ENCODE measurements at regions not wholly inside any gene's neighbourhood (a gene's known extent, or its start where the extent isn't known, plus 50 kb on each side); places are given as distances from the start of the nearest gene placed in this dataset.

GRCh38 chr5:83839256-83839655 is 118.6 kb upstream of the HAPLN1 start:
- Histone ChIP-seq H3K9me3 (ENCODE audit: insufficient read depth in 2 of 2, low read depth in 1 of 2, low read length in 1 of 2) (no peaks in the 10 kb centered on the region), H3K4me2 (ENCODE audit: insufficient read depth in 1 of 2, low read depth in 2 of 2, low read length in 2 of 2) (no peak overlapping the region), H2AK5ac (ENCODE audit: low read depth, low read length) (no peak overlapping the region), H3K23ac (ENCODE audit: insufficient read length) (no peak overlapping the region), H2BK120ac (replicated peaks; ENCODE audit: low read depth, low read length) (no peak overlapping the region), H4K8ac (ENCODE audit: extremely low read depth, insufficient read depth, low read length) (no peak overlapping the region), H3K18ac (ENCODE audit: extremely low read depth, low read length) (no peak overlapping the region), H2BK12ac (ENCODE audit: low read depth, low read length) (no peak overlapping the region), H3K36me3 (ENCODE audit: control insufficient read depth in 2 of 4, insufficient read depth in 4 of 4, low read length in 3 of 4) (no peaks in the 10 kb centered on the region), H3K14ac (ENCODE audit: insufficient read length) (no peak overlapping the region), H4K20me1 (replicated peaks in 1 of 2; ENCODE audit: control insufficient read depth in 1 of 2, insufficient read depth in 2 of 2, low read length in 2 of 2) (no peaks in the 10 kb centered on the region), H4K5ac (ENCODE audit: insufficient read length, low read depth, low read length) (no peak overlapping the region), H3K79me1 (ENCODE audit: low read depth, low read length) (no peaks in the 10 kb centered on the region), H3K56ac (replicated peaks; ENCODE audit: insufficient read length, low read depth, low read length) (no peak overlapping the region), H2BK20ac (ENCODE audit: low read length) (no peak overlapping the region), H2AFZ (ENCODE audit: low read length) (no peak overlapping the region), H2BK5ac (ENCODE audit: low read depth, low read length) (no peak overlapping the region), H2BK15ac (ENCODE audit: low read length) (no peak overlapping the region), H3K27me3 (replicated peaks in 1 of 4; ENCODE audit: control insufficient read depth in 3 of 4, extremely low read depth in 1 of 4, insufficient read depth in 3 of 4, low read length in 3 of 4) (no peaks in the 10 kb centered on the region), H3K9ac (replicated peaks in 1 of 4; ENCODE audit: extremely low read depth in 1 of 4, low read depth in 3 of 4, low read length in 3 of 4) (no peak overlapping the region), H3K23me2 (ENCODE audit: low read depth, low read length) (no peaks in the 10 kb centered on the region), H3K4me3 (ENCODE audit: extremely low read depth in 1 of 4, insufficient read depth in 2 of 4, low read depth in 3 of 4, low read length in 4 of 4) (no peak overlapping the region), H3K4ac (replicated peaks; ENCODE audit: insufficient read length, low read depth, low read length) (no peak overlapping the region), H3K27ac (ENCODE audit: low read depth, low read length) (no peak overlapping the region), H3K79me2 (ENCODE audit: control insufficient read depth in 1 of 2, insufficient read depth in 2 of 2, low read length in 2 of 2) (no peaks in the 10 kb centered on the region), H4K91ac (replicated peaks; ENCODE audit: insufficient read length, low read length) (no peak overlapping the region), H3K4me1 (replicated peaks in 1 of 4; ENCODE audit: control insufficient read depth in 3 of 4, insufficient read depth in 4 of 4, low read length in 3 of 4) (no peaks in the 10 kb centered on the region)
- no peak for DNase-seq (ENCODE audit: low read depth in 1 of 2, low spot score in 2 of 2)
- FAIRE-seq: no peak
- WGBS, 2 experiments (ENCODE audit: extremely low coverage in 1 of 2, insufficient coverage in 1 of 2, insufficient read length in 1 of 2, insufficient replicate concordance in 2 of 2, low coverage in 1 of 2, low lambda C conversion rate in 2 of 2, missing lambda C conversion rate in 1 of 2): 91% methylated on average over 2 of the region's 2 CpGs; no CpG with 5 or more reads in 1 of the 2 experiments
- POLR2A ChIA-PET (ENCODE audit: partially characterized antibody): no interaction called here
- CTCF ChIA-PET (ENCODE audit: partially characterized antibody): no interaction called here
- TF ChIP-seq KDM5A (IDR thresholded peaks at IDR 0.05; ENCODE audit: low read length) (no peak), EZH2 (IDR thresholded peaks at IDR 0.05; ENCODE audit: low read depth, low read length, severe bottlenecking) (no peak), RAD21 (IDR thresholded peaks at IDR 0.05 in 1 of 2, conservative IDR thresholded peaks at IDR 0.05 in 1 of 2; ENCODE audit: low read depth in 2 of 2, low read length in 2 of 2) (no peak), NRF1 (IDR thresholded peaks at IDR 0.05; ENCODE audit: low read depth, low read length) (no peak), BCL11A (IDR thresholded peaks at IDR 0.05; ENCODE audit: low read depth in 2 of 2, low read length in 2 of 2) (no peak), BACH1 (IDR thresholded peaks at IDR 0.05; ENCODE audit: low read length) (no peak), ZNF274 (IDR thresholded peaks at IDR 0.05; ENCODE audit: borderline replicate concordance, extremely low read depth, low read length) (no peak), EGR1 (IDR thresholded peaks at IDR 0.05; ENCODE audit: borderline replicate concordance, low read depth, low read length) (no peak), TBP (IDR thresholded peaks at IDR 0.05; ENCODE audit: low read depth, low read length) (no peak), SP2 (IDR thresholded peaks at IDR 0.05; ENCODE audit: low read length) (no peak), ASH2L (IDR thresholded peaks at IDR 0.05; ENCODE audit: low read length) (no peak), SAP30 (IDR thresholded peaks at IDR 0.05; ENCODE audit: insufficient read depth, insufficient replicate concordance, low read length) (no peak), RNF2 (IDR thresholded peaks at IDR 0.05; ENCODE audit: borderline replicate concordance, low read depth, low read length, missing control alignments, poor library complexity, severe bottlenecking) (no peak)
